22Rv1 (cell line): ENCODE measurements at regions not wholly inside any gene's neighbourhood (a gene's known extent, or its start where the extent isn't known, plus 50 kb on each side); places are given as distances from the start of the nearest gene placed in this dataset.

Experiments used
- H3K27ac ChIP-seq: fragments of 450-650 bp; 2 replicates; pipeline ENCODE4 v1.5.1; 2017
- ZFX ChIP-seq: fragments of 450-650 bp; IDR thresholded peaks from 2 replicates; pipeline ENCODE4 v1.6.1; 2017; ENCODE audit warnings: antibody characterized with exemption, borderline replicate concordance
- TF ChIP-seq, protein P1 (sequence below): fragments of 450-650 bp; IDR thresholded peaks from 2 replicates; pipeline ENCODE4 v1.5.1; 2017; ENCODE audit warnings: mild to moderate bottlenecking

DNA sequence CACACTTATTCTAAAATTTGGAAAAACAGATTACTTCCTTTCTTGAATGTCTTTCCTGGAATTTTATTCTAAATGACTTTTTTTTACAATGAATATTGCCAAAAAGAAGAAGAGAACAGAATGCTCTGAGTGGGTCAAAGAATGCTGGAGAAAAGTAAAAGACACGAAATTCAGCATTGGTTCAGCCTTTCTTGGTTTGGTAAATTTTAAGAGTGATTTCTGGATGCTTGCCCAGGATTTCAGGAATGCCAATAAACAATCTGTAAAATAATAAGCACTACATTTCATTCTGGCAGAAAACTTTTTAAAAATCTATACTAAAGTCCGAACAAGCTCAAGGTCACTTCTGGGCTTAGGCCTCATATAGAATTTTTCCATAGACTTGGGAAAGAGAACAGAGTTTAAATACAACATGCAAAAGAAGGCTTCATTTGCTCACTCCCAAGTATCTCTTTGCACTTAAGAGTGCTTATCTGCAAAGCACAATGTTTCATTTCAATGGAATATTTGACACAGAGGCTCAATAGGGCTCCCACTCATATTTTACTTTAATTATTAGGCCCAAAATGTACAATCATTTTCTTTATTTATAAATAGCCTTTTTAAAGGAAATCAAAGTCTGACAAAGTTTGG is 359.5 kb upstream of the ANKRD30A start:
- TF ChIP-seq, protein P1, sequence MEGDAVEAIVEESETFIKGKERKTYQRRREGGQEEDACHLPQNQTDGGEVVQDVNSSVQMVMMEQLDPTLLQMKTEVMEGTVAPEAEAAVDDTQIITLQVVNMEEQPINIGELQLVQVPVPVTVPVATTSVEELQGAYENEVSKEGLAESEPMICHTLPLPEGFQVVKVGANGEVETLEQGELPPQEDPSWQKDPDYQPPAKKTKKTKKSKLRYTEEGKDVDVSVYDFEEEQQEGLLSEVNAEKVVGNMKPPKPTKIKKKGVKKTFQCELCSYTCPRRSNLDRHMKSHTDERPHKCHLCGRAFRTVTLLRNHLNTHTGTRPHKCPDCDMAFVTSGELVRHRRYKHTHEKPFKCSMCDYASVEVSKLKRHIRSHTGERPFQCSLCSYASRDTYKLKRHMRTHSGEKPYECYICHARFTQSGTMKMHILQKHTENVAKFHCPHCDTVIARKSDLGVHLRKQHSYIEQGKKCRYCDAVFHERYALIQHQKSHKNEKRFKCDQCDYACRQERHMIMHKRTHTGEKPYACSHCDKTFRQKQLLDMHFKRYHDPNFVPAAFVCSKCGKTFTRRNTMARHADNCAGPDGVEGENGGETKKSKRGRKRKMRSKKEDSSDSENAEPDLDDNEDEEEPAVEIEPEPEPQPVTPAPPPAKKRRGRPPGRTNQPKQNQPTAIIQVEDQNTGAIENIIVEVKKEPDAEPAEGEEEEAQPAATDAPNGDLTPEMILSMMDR, result no peak
- no peak for TF ChIP-seq ZFX
- no peak overlapping the region for H3K27ac ChIP-seq

- TF ChIP-seq ZFX, result no peak
- TF ChIP-seq, protein P1, result no peak
These were observed 360.6 kb upstream of the ANKRD30A start for GRCh38 chr10:36764823-36765222.

GRCh38 chr10:36761121-36761520 is 364.3 kb upstream of the ANKRD30A start:
- H3K27ac ChIP-seq, result no peak overlapping the region
- no peak for TF ChIP-seq ZFX
- TF ChIP-seq, protein P1, result no peak

More at GRCh38 chr10:36764823-36765222, 360.6 kb upstream of the ANKRD30A start:
- no peak overlapping the region for H3K27ac ChIP-seq

DNA sequence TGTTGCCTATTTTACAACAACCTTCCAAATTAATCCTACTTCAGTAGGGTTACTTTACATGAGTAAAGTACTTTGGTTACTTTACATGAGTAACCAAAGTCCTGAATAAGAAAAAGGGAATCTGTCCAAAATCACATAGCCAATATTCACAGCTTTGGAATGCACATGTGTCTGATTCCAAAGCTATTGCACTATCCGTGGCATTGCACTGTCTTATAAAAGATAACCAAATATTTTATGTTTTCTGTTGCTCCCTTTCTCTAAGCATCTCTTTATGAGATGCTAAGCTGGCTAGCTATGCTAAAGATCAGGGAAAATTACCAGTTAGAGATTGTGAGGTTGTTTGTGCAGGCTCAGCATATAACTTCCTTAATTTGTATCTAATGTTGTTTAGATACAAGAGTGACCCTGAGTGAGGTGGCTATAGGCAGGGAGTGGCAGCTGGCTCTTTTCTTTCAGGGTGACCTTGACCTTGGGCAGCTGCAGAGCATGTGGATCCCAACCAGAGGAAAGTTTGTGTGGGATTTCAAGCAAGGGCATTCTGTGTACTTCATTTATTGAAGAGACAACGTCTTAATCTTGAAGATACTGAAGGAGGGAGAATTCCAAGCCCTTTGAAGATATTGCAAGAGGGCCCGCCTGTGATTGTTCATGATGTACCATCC is 366.1 kb upstream of the ANKRD30A start:
- TF ChIP-seq ZFX, result no peak
- TF ChIP-seq, protein P1, result no peak
- no peak overlapping the region for H3K27ac ChIP-seq

DNA sequence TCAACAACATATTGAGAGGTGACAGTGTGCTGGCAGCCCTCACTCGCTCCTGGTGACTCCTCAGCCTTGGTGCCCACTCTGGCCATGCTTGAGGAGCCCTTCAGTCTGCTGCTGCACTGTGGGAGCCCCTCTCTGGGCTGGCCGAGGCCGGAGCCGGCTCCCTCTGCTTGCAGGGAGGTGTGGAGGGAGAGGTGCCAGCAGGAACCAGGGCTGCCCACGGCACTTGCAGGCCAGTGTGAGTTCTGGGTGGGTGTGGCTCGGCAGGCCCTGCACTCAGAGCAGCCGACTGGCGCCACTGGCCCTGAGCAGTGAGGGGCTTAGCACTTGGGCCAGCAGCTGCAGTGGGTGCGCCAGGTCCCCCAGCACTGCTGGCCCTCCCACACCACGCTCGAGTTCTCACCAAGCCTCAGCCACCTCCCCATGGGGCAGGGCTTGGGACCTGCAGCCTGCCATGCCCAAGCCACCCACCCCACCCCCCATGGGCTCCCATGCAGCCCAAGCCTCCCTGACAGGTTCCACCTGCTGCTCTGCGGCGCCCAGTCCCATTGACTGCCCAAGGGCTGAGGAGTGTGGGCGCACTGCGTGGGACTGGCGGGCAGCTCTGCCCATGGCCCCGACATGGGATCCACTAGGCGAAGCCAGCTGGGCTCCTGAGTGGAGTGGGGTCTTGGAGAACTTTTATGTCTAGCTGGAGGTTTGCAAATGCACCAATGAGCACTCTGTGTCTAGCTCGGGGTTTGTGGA is 377.1 kb upstream of the ANKRD30A start:
- no peak for TF ChIP-seq ZFX
- TF ChIP-seq, protein P1, result no peak

DNA sequence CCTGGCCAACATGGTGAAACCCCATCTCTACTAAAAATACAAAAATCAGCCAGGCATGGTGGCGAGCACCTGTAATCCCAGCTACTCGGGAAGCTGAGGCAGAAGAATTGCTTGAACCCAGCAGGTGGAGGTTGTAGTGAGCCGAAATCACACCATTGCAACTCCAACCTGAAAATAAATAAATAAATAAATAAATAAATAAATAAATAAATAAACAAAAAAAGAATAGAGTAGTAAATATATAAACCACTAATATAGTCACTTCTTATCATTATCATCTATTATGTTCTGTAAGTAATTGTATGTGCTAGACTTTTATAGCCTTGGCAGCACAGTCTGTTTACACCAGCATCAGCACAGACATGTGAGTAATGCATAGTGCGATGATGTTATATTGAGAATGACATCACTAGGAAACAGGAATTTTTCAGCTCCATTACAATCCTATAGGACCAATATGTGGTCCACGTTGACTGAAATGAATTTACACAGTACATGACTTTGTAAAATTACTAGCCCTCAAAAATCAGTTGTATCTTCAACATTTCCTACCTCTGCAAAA is 385.4 kb upstream of the ANKRD30A start:
- H3K27ac ChIP-seq, result no peak overlapping the region

More for the DNA sequence above, 377.1 kb upstream of the ANKRD30A start:
- no peak overlapping the region for H3K27ac ChIP-seq

More for the DNA sequence above, 385.4 kb upstream of the ANKRD30A start:
- TF ChIP-seq, protein P1, result no peak
- TF ChIP-seq ZFX, result no peak
